K562 (cell line): ENCODE measurements at regions not wholly inside any gene's neighbourhood (a gene's known extent, or its start where the extent isn't known, plus 50 kb on each side); places are given as distances from the start of the nearest gene placed in this dataset.

ENCODE experiments used
- ATAC-seq: fragments of 200-7000 bp; cut with Tn5 transposase; 3 replicates; pipeline ENCODE4 v1.9.1; 2020; ENCODE audit warnings: moderate library complexity
- BruUV-seq: library from RNA; stranded (reverse); fragments of 400-500 nt; replicated peaks from 2 replicates; lab custom pipeline; 2021; lab: Mats Ljungman, UMichigan
- CTCF ChIA-PET: fragments of 300-600 bp; formaldehyde crosslinking; extraction: SDS; loops from one replicate; lab custom pipeline; 2021; ENCODE audit warnings: low intra/inter-chr PET ratio; lab: Yijun Ruan, JAX
- POLR2A ChIA-PET: fragments of 300-600, 350-650 bp; sonication (Branson Sonifier 250); formaldehyde crosslinking; extraction: SDS; loops from one replicate; lab custom pipeline; 2021; ENCODE audit warnings: antibody characterized with exemption, inconsistent platforms; lab: Yijun Ruan, JAX
- DNase-seq, 4 experiments: peaks; one replicate each; pipeline versions ENCODE4 v3.0.0 to v3.0.0-alpha.2; 2011 to 2018; ENCODE audit warnings: low spot score in 3 of 4, mixed read lengths in 3 of 4; ENCODE audit errors: extremely low read depth in 1 of 4
- FAIRE-seq: peaks from 2 replicates; lab custom pipeline; 2011; peaks lifted over from hg19 to GRCh38; lab: Jason Lieb, UNC
- H2AFZ ChIP-seq: 2 replicates; pipeline ENCODE4 v1.6.0; 2011; ENCODE audit warnings: low read depth, low read length, control low read depth, inconsistent platforms
- H3K27ac ChIP-seq: fragments of 200-600 bp; 3 replicates; pipeline ENCODE4 v1.8.0; 2011; ENCODE audit warnings: low read depth, mild to moderate bottlenecking, control low read depth, inconsistent platforms, low read length, moderate library complexity, mixed read lengths; ENCODE audit errors: extremely low read depth
- H3K27me3 ChIP-seq, 2 experiments: fragments of 300-600 bp in 1 of 2; 2 replicates in 1 of 2; 3 replicates in 1 of 2; pipeline versions ENCODE4 v1.6.0 to v1.8.0; 2011; ENCODE audit warnings: inconsistent platforms in 2 of 2, low read length in 2 of 2, mild to moderate bottlenecking in 1 of 2, mixed read lengths in 1 of 2, moderate library complexity in 1 of 2; ENCODE audit not compliant: control insufficient read depth in 2 of 2, insufficient read depth in 2 of 2
- H3K36me3 ChIP-seq: fragments of 300-600 bp; 3 replicates; pipeline ENCODE4 v1.8.0; 2011; ENCODE audit warnings: mild to moderate bottlenecking, low read length, inconsistent platforms; ENCODE audit not compliant: control insufficient read depth, insufficient read depth
- H3K4me1 ChIP-seq, 2 experiments: fragments of 200-600 bp in 1 of 2; replicated peaks in 1 of 2; 2 replicates in 1 of 2; 3 replicates in 1 of 2; pipeline versions ENCODE4 v1.5.1 to v1.8.0; 2011; ENCODE audit warnings: inconsistent platforms in 2 of 2, low read length in 2 of 2, mild to moderate bottlenecking in 1 of 2, mixed read lengths in 1 of 2, moderate library complexity in 1 of 2; ENCODE audit not compliant: control insufficient read depth in 2 of 2, insufficient read depth in 2 of 2
- H3K4me2 ChIP-seq: 2 replicates; pipeline ENCODE4 v1.6.1; 2011; ENCODE audit warnings: low read length, control low read depth, inconsistent platforms, mixed read lengths; ENCODE audit not compliant: insufficient read depth
- H3K4me3 ChIP-seq: fragments of 200-600 bp; sonication (generic), shearing (Covaris generic); 2 replicates; pipeline ENCODE4 v1.5.1; 2016; ENCODE audit warnings: control low read depth, inconsistent platforms
- H3K79me2 ChIP-seq: fragments of 200-600 bp; 3 replicates; pipeline ENCODE4 v1.8.0; 2011; ENCODE audit warnings: low read length, inconsistent platforms; ENCODE audit not compliant: control insufficient read depth, insufficient read depth
- H3K9ac ChIP-seq, 2 experiments: 2 replicates each; pipeline versions ENCODE4 v1.6.0 to v1.6.1; 2011; ENCODE audit warnings: low read depth in 2 of 2, low read length in 2 of 2, control low read depth in 1 of 2, inconsistent platforms in 1 of 2, mild to moderate bottlenecking in 1 of 2, mixed read lengths in 1 of 2; ENCODE audit not compliant: insufficient read depth in 1 of 2
- H3K9me1 ChIP-seq: one replicate; pipeline ENCODE4 v1.6.0; 2011; ENCODE audit warnings: inconsistent platforms, mild to moderate bottlenecking, low read length, moderate library complexity; ENCODE audit not compliant: control insufficient read depth, insufficient read depth
- H3K9me3 ChIP-seq: replicated peaks from 2 replicates; pipeline ENCODE4 v1.5.1; 2011; ENCODE audit warnings: low read depth, low read length, inconsistent platforms; ENCODE audit not compliant: control insufficient read depth, insufficient read depth
- H4K20me1 ChIP-seq: replicated peaks from 2 replicates; pipeline ENCODE4 v1.6.1; 2011; ENCODE audit warnings: low read length, inconsistent platforms, mixed read lengths; ENCODE audit not compliant: control insufficient read depth, insufficient read depth
- ARID2 ChIP-seq: fragments of 450-650 bp; IDR thresholded peaks from 2 replicates; pipeline ENCODE4 v1.6.1; 2017; ENCODE audit warnings: antibody characterized with exemption, mild to moderate bottlenecking
- NFIX ChIP-seq: fragments of 250-450 bp; sonication (Bioruptor Pico); IDR thresholded peaks from 2 replicates; pipeline ENCODE4 v1.4.0; 2020; ENCODE audit warnings: low read depth, mild to moderate bottlenecking, moderate library complexity
- TAL1 ChIP-seq: fragments of 450-650 bp; IDR thresholded peaks from 2 replicates; pipeline ENCODE4 v1.6.1; 2016; ENCODE audit warnings: mild to moderate bottlenecking
- ZBED1 ChIP-seq: IDR thresholded peaks from 2 replicates; pipeline ENCODE4 v1.6.1; 2014
- ZC3H11A ChIP-seq: IDR thresholded peaks from 2 replicates; pipeline ENCODE4 v1.6.1; 2012; ENCODE audit warnings: low read depth, low read length, improper control_type of control experiment
- ZNF764 ChIP-seq: fragments of 250-450 bp; sonication (Bioruptor Pico); IDR thresholded peaks from 2 replicates; pipeline ENCODE4 v1.4.0; 2020; ENCODE audit warnings: low read depth, mild to moderate bottlenecking, moderate library complexity
- ZSCAN29 ChIP-seq: fragments of 450-650 bp; IDR thresholded peaks from 2 replicates; pipeline ENCODE4 v1.6.1; 2017
- WGBS: fragments of 100-300 bp; shearing (Covaris generic); methylation state at CpG from one replicate; pipeline ENCODE4 v1.1.6; 2016; ENCODE audit warnings: low coverage, mixed read lengths; ENCODE audit not compliant: insufficient coverage; ENCODE audit errors: missing lambda C conversion rate; 5-methylcytosine and 5-hydroxymethylcytosine counted together
- in situ Hi-C: fragments of 300-500 bp; cut with MboI; formaldehyde crosslinking; loops from 4 replicates; pipeline ENCODE4 v1.15.0; 2018; ENCODE audit warnings: inconsistent platforms, mixed read lengths
- intact Hi-C: fragments of 100-400 bp; cut with micrococcal nuclease; formaldehyde crosslinking; loops from 2 replicates; pipeline ENCODE4 v1.14.2; 2022
- TF ChIP-seq, protein P1 (sequence below): sonication (generic); formaldehyde crosslinking; IDR thresholded peaks from 2 replicates; pipeline ENCODE4 v1.8.0; 2022; ENCODE audit warnings: mild to moderate bottlenecking, low read depth, missing genetic modification reagents
- TF ChIP-seq, protein P2 (sequence below): fragments of 250-450 bp; sonication (Bioruptor Pico); IDR thresholded peaks from 2 replicates; pipeline ENCODE4 v1.6.1; 2021; ENCODE audit warnings: mild to moderate bottlenecking
- TF ChIP-seq, protein P3 (sequence below): fragments of 450-650 bp; IDR thresholded peaks from 2 replicates; pipeline ENCODE4 v1.6.1; 2016; ENCODE audit warnings: missing biosample characterization, missing genetic modification characterization
- TF ChIP-seq, protein P4 (sequence below): IDR thresholded peaks from 2 replicates; pipeline ENCODE4 v1.6.1; 2014; ENCODE audit warnings: antibody characterized with exemption
- TF ChIP-seq, protein P5 (sequence below): sonication (generic); formaldehyde crosslinking; IDR thresholded peaks from 2 replicates; pipeline ENCODE4 v1.9.0; 2022; ENCODE audit warnings: mild to moderate bottlenecking, missing genetic modification reagents

DNA sequence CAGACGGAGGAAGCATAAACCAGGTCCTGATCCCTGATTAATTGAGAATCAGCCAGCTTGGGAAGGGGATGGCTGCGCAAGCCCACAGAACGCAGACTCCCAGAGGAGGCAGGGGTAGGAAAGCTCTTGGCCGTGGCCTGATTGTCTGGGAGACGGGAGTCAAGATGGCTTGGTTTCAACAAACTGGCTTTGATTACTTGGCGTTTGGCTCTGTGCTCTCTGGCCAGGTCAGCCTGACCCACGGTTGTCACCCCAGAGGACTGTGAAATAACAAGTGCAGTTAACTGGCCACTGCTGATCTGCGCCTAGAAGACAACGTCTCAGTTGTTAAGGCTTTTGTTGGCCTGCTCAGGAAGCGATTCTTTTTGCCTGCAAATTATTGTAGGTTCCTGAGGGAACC, 387.0 kb upstream of the PROK2 start:
- ChIA-PET CTCF (no interaction called here), POLR2A (no interaction called here)
- 80% methylated on average over 9 of the region's 10 CpGs for WGBS
- DNase-seq (no peak), FAIRE-seq (no peak), ATAC-seq (no peak)
- H3K9ac ChIP-seq = no peak overlapping the region
- no peaks in the 10 kb centered on the region for H4K20me1 ChIP-seq
- no peaks in the 10 kb centered on the region for H3K9me1 ChIP-seq
- peaks cover 16 to 34% of the 10 kb centered on the region in 2 experiments for H3K4me1 ChIP-seq
- no peak overlapping the region for H3K4me3 ChIP-seq
- no peaks in the 10 kb centered on the region for H3K27me3 ChIP-seq
- H2AFZ ChIP-seq = no peak overlapping the region
- H3K4me2 ChIP-seq = no peak overlapping the region
- H3K9me3 ChIP-seq = no peaks in the 10 kb centered on the region
- H3K79me2 ChIP-seq = no peaks in the 10 kb centered on the region
- no peak overlapping the region for H3K27ac ChIP-seq
- intact Hi-C loops = no loop called here
- no peak for TF ChIP-seq ZNF764 (CRISPR knock-in tag)
- no peak for TF ChIP-seq ZSCAN29
- TF ChIP-seq NFIX (CRISPR knock-in tag) = no peak
- TF ChIP-seq ZBED1 = no peak
- no peak for TF ChIP-seq TAL1
- TF ChIP-seq, all 486 proteins: peak for 0
- in situ Hi-C loops = no loop called here
- no peaks in the 10 kb centered on the region; the same call in 2 of the 3 replicates for H3K36me3 ChIP-seq
- no TSS peak for BruUV-seq

DNA sequence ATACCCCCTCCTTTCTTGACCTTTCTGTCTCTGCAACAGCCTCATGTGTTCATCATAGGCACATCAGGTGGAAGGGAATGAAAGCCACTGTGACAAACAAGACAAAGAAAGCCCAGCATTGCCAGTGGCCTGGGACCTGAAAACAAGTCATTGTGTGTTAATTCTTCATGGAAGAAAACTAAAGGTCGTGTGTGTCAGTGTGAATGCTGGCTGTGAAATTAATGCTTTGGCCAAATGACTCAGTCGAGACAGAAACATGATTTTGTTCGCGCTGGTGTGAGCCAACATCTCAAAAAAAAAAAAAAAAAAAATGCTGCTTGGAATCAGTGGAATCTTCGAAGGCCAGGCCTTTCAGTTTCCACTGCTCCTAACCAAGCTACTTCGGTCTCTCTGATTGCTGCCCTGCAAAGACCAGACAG, 386.5 kb upstream of the PROK2 start:
- BruUV-seq = no TSS peak
- WGBS = 75% methylated on average over 3 of the region's 6 CpGs
- no peaks in the 10 kb centered on the region for H4K20me1 ChIP-seq
- H2AFZ ChIP-seq = no peak overlapping the region
- ChIA-PET CTCF (no interaction called here), POLR2A (no interaction called here)
- no peak overlapping the region for H3K27ac ChIP-seq
- intact Hi-C loops (no loop called here), in situ Hi-C loops (no loop called here)
- ATAC-seq (no peak), DNase-seq (no peak), FAIRE-seq (no peak)
- H3K9me3 ChIP-seq = no peaks in the 10 kb centered on the region
- no peaks in the 10 kb centered on the region for H3K27me3 ChIP-seq
- H3K4me1 ChIP-seq = peaks cover 11 to 30% of the 10 kb centered on the region in 2 experiments
- H3K9ac ChIP-seq = no peak overlapping the region
- no peaks in the 10 kb centered on the region; the same call in 2 of the 3 replicates for H3K36me3 ChIP-seq
- no peaks in the 10 kb centered on the region for H3K79me2 ChIP-seq
- no peaks in the 10 kb centered on the region for H3K9me1 ChIP-seq
- no peak overlapping the region for H3K4me3 ChIP-seq
- H3K4me2 ChIP-seq = no peak overlapping the region
- TF ChIP-seq ARID2 (no peak), ZC3H11A (no peak)
- TF ChIP-seq, protein P1, sequence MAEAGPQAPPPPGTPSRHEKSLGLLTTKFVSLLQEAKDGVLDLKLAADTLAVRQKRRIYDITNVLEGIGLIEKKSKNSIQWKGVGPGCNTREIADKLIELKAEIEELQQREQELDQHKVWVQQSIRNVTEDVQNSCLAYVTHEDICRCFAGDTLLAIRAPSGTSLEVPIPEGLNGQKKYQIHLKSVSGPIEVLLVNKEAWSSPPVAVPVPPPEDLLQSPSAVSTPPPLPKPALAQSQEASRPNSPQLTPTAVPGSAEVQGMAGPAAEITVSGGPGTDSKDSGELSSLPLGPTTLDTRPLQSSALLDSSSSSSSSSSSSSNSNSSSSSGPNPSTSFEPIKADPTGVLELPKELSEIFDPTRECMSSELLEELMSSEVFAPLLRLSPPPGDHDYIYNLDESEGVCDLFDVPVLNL (CRISPR knock-in tag) = no peak
- TF ChIP-seq, protein P2, sequence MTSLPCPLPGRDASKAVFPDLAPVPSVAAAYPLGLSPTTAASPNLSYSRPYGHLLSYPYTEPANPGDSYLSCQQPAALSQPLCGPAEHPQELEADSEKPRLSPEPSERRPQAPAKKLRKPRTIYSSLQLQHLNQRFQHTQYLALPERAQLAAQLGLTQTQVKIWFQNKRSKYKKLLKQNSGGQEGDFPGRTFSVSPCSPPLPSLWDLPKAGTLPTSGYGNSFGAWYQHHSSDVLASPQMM (CRISPR knock-in tag) = no peak
- TF ChIP-seq, protein P3, sequence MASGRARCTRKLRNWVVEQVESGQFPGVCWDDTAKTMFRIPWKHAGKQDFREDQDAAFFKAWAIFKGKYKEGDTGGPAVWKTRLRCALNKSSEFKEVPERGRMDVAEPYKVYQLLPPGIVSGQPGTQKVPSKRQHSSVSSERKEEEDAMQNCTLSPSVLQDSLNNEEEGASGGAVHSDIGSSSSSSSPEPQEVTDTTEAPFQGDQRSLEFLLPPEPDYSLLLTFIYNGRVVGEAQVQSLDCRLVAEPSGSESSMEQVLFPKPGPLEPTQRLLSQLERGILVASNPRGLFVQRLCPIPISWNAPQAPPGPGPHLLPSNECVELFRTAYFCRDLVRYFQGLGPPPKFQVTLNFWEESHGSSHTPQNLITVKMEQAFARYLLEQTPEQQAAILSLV = no peak
- TF ChIP-seq, protein P4, sequence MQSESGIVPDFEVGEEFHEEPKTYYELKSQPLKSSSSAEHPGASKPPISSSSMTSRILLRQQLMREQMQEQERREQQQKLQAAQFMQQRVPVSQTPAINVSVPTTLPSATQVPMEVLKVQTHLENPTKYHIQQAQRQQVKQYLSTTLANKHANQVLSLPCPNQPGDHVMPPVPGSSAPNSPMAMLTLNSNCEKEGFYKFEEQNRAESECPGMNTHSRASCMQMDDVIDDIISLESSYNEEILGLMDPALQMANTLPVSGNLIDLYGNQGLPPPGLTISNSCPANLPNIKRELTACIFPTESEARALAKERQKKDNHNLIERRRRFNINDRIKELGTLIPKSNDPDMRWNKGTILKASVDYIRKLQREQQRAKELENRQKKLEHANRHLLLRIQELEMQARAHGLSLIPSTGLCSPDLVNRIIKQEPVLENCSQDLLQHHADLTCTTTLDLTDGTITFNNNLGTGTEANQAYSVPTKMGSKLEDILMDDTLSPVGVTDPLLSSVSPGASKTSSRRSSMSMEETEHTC = no peak
- TF ChIP-seq, protein P5, sequence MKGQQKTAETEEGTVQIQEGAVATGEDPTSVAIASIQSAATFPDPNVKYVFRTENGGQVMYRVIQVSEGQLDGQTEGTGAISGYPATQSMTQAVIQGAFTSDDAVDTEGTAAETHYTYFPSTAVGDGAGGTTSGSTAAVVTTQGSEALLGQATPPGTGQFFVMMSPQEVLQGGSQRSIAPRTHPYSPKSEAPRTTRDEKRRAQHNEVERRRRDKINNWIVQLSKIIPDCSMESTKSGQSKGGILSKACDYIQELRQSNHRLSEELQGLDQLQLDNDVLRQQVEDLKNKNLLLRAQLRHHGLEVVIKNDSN = no peak
